T-cell (primary cell): ENCODE measurements at regions not wholly inside any gene's neighbourhood (a gene's known extent, or its start where the extent isn't known, plus 50 kb on each side); places are given as distances from the start of the nearest gene placed in this dataset.
"Not testable (repeated sequence)": the region's sequence is repeated elsewhere in the genome, so short reads cannot be mapped to it uniquely, and the experiment has no call there.

ENCODE experiments used
- ATAC-seq, 4 experiments: fragments of 200-7000 bp in 3 of 4; fragments of 150-1000 bp in 1 of 4; cut with Tn5 transposase; replicated peaks in 1 of 4; 1 replicate in 3 of 4; 2 replicates in 1 of 4; pipeline ENCODE4 v1.10.0; 2021; ENCODE audit warnings: moderate library complexity in 3 of 4, mild to moderate bottlenecking in 2 of 4, moderate number of reproducible peaks in 1 of 4
- CTCF ChIA-PET, 2 donors: fragments of 300-600 bp; sonication (Branson Sonifier 250); formaldehyde crosslinking; loops; one replicate each; lab custom pipeline; 2022; ENCODE audit warnings: antibody characterized with exemption in 2 of 2; lab: Charles Lee
- POLR2A ChIA-PET, 2 donors: fragments of 300-600 bp; sonication (Branson Sonifier 250); formaldehyde crosslinking; loops; one replicate each; lab custom pipeline; 2022; ENCODE audit warnings: antibody characterized with exemption in 2 of 2; lab: Charles Lee
- DNase-seq, 35 experiments: peaks; one replicate each; pipeline versions ENCODE4 v3.0.0 to v3.0.0-alpha.2; 2013 to 2023
- H3K27ac ChIP-seq: one replicate; pipeline ENCODE4 v1.5.1; 2013; ENCODE audit warnings: low read length
- H3K27me3 ChIP-seq, 2 experiments: replicated peaks in 1 of 2; 1 replicate in 1 of 2; 2 replicates in 1 of 2; pipeline versions ENCODE4 v1.6.1 to v1.7.0; 2013; ENCODE audit warnings: low read length in 1 of 2, mixed read lengths in 1 of 2; ENCODE audit not compliant: control insufficient read depth in 2 of 2, insufficient read depth in 2 of 2; ENCODE audit errors: extremely low read depth in 1 of 2
- H3K36me3 ChIP-seq, 2 donors: 1 replicate in 1 of 2; 2 replicates in 1 of 2; pipeline versions ENCODE4 v1.6.1 to v1.7.0; 2013; ENCODE audit warnings: low read length in 1 of 2; ENCODE audit not compliant: control insufficient read depth in 2 of 2, insufficient read depth in 1 of 2; ENCODE audit errors: extremely low read depth in 1 of 2
- H3K4me1 ChIP-seq, 2 experiments: 1 replicate in 1 of 2; 2 replicates in 1 of 2; pipeline versions ENCODE4 v1.6.1 to v1.7.0; 2013; ENCODE audit warnings: low read length in 2 of 2, mixed read lengths in 1 of 2; ENCODE audit not compliant: insufficient read depth in 2 of 2, control insufficient read depth in 1 of 2; ENCODE audit errors: extremely low read depth in 1 of 2
- H3K4me3 ChIP-seq, 2 donors: 1 replicate in 1 of 2; 2 replicates in 1 of 2; pipeline versions ENCODE4 v1.5.1 to v1.7.0; 2013; ENCODE audit warnings: mild to moderate bottlenecking in 2 of 2, low read length in 1 of 2, moderate library complexity in 1 of 2; ENCODE audit not compliant: control insufficient read depth in 1 of 2; ENCODE audit errors: extremely low read depth in 1 of 2
- H3K9me3 ChIP-seq: 2 replicates; pipeline ENCODE4 v1.7.0; 2013
- H3K27ac Mint-ChIP-seq, 2 donors: one replicate each; pipeline ENCODE4 v1.8.0; 2020 to 2021; ENCODE audit warnings: mild to moderate bottlenecking in 2 of 2, mixed read lengths in 2 of 2
- H3K27me3 Mint-ChIP-seq, 2 donors: one replicate each; pipeline ENCODE4 v1.8.0; 2021 to 2022; ENCODE audit warnings: mixed read lengths in 2 of 2
- H3K36me3 Mint-ChIP-seq: one replicate; pipeline ENCODE4 v1.8.0; 2021; ENCODE audit warnings: mixed read lengths
- H3K4me1 Mint-ChIP-seq, 3 donors: one replicate each; pipeline ENCODE4 v1.8.0; 2020 to 2022; ENCODE audit warnings: mixed read lengths in 3 of 3, mild to moderate bottlenecking in 1 of 3
- H3K4me3 Mint-ChIP-seq, 3 donors: one replicate each; pipeline ENCODE4 v1.8.0; 2020 to 2022; ENCODE audit warnings: mild to moderate bottlenecking in 3 of 3, mixed read lengths in 3 of 3, moderate library complexity in 3 of 3
- H3K9me3 Mint-ChIP-seq, 3 donors: one replicate each; pipeline ENCODE4 v1.8.0; 2020 to 2022; ENCODE audit warnings: mixed read lengths in 3 of 3
- WGBS: methylation state at CpG from one replicate; pipeline ENCODE4 v1.1.5; 2013; ENCODE audit warnings: missing lambda C conversion rate; ENCODE audit not compliant: insufficient coverage; 5-methylcytosine and 5-hydroxymethylcytosine counted together

DNA sequence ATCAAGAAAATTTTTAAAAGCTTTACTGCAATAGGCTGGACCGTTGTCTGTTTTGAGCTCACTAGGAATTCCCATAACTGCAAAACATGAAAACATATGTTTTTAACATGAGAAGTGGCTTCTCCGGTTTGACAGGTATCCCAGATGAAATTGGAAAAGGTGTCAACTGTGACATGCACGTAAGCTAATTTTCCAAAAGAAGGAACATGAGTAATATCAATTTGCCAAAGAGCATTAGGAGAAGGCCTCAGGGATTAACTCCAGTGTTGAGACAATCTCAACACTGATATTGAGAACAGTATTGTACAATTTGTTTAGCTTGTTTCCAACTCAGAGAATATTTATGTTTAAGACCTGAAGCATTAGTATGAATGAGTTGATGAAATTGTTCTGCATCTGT, 215.5 kb upstream of the KCNN2 start:
- Histone ChIP-seq H3K27me3 (no peaks in the 10 kb centered on the region), H3K27ac (no peak overlapping the region), H3K9me3 (no peaks in the 10 kb centered on the region), H3K4me1 (no peaks in the 10 kb centered on the region), H3K36me3 (no peaks in the 10 kb centered on the region), H3K4me3 (no peak overlapping the region)
- 100% methylated on average over 2 of the region's 3 CpGs for WGBS
- H3K27me3 Mint-ChIP-seq, result no peaks in the 10 kb centered on the region
- ATAC-seq (no peak), DNase-seq (no peak)
- no peaks in the 10 kb centered on the region for H3K36me3 Mint-ChIP-seq
- POLR2A ChIA-PET, result no interaction called here
- H3K4me1 Mint-ChIP-seq, result no peaks in the 10 kb centered on the region
- CTCF ChIA-PET, result no interaction called here
- no peak overlapping the region for H3K4me3 Mint-ChIP-seq
- H3K9me3 Mint-ChIP-seq, result peaks cover 23 to 32% (median 32%) of the 10 kb centered on the region in 3 donors
- no peak overlapping the region for H3K27ac Mint-ChIP-seq

DNA sequence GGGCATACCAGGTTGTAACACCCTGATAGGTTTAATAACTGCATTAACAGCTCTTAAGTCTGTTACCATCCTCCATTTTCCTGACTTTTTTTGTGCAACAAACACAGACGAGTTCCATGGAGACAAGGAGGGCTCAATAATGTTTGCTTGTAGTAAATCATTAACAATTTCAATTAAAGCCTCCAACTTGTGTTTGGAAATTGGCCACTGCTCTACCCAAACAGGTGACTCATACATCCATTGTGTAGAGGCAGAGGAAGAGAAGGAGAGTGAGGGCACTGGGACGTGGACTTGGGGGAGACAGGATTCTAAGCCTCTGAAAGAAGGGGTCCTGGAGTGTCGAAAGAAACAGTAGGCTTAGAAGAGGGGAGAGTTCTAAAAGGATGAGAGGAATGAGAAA, 213.6 kb upstream of the KCNN2 start:
- H3K4me3 ChIP-seq, result no peak overlapping the region
- DNase-seq (no peak), ATAC-seq (no peak)
- no peaks in the 10 kb centered on the region for H3K4me1 ChIP-seq
- Mint-ChIP-seq H3K9me3 (peaks cover 23 to 41% (median 36%) of the 10 kb centered on the region in 3 donors), H3K4me3 (no peak overlapping the region), H3K27me3 (no peaks in the 10 kb centered on the region), H3K4me1 (no peaks in the 10 kb centered on the region), H3K36me3 (no peaks in the 10 kb centered on the region), H3K27ac (no peak overlapping the region)
- H3K9me3 ChIP-seq, result no peaks in the 10 kb centered on the region
- 67% methylated on average over 1 of the region's 3 CpGs for WGBS
- POLR2A ChIA-PET, result no interaction called here
- CTCF ChIA-PET, result no interaction called here
- H3K27me3 ChIP-seq, result no peaks in the 10 kb centered on the region
- H3K36me3 ChIP-seq, result no peaks in the 10 kb centered on the region
- H3K27ac ChIP-seq, result no peak overlapping the region

DNA sequence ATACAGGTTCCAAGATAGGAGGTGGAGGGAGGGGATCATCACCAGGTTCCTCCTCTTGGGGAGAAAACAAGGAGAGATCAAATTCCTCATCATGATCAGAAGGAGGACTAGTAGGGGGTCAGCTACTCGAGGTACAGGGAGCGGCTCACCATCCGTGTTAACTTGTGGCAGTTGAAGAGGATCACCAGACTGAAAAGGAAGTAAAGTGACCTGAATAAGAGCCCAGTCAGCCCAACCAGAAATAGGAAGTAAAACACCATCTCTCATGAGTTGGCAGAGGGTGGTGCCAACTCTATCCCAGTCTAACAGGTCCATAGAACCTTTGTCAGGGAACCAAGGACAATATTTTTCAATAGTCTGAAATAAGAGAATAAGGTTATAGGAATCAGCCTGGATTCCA, 213.1 kb upstream of the KCNN2 start:
- DNase-seq, result not testable (repeated sequence)

DNA sequence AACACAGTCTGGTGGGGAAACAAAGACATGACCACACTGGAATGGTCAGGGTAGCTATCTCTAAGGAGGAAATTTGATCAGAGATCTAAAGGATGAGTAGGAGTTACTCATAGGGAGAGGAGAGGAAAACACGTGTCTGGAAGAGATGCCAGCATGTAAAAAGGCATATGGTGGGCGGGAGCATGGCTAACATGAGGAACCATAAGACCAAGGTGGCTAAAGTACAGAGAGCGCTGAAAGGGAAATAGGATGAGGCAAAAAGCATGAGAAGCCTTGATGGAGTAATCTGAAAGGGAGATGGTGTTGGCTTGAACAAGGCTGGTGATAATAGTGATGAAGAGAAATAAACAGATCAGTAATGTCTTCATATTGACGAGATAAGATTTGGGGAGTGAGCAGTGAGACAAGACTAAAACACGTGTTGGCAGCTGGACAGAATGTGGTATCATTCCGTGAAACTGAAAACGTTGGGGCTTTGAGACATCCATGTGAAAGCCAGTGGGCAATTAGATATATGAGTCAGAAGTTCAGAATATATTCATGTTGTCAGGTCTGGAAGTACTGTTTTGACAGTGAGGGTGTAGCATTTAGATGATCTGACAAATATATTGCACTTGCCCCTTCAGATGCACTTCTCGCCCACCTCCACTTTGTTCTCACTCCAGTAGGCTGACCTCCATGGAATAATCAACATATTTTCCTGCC, 209.1 kb upstream of the KCNN2 start:
- H3K4me3 Mint-ChIP-seq, result no peak overlapping the region
- no peaks in the 10 kb centered on the region for H3K27me3 ChIP-seq
- DNase-seq, result no peak
- ChIA-PET CTCF (no interaction called here), POLR2A (no interaction called here)
- H3K4me3 ChIP-seq, result no peak overlapping the region
- H3K4me1 ChIP-seq, result no peaks in the 10 kb centered on the region
- no peaks in the 10 kb centered on the region for H3K36me3 Mint-ChIP-seq
- peaks cover 17 to 60% (median 38%) of the 10 kb centered on the region in 3 donors for H3K9me3 Mint-ChIP-seq
- WGBS, result 66% methylated on average over 7 of the region's 8 CpGs
- no peaks in the 10 kb centered on the region for H3K36me3 ChIP-seq
- no peaks in the 10 kb centered on the region for H3K9me3 ChIP-seq
- no peak overlapping the region for H3K27ac Mint-ChIP-seq
- ATAC-seq, result no peak
- H3K27ac ChIP-seq, result no peak overlapping the region
- no peaks in the 10 kb centered on the region for H3K4me1 Mint-ChIP-seq
- H3K27me3 Mint-ChIP-seq, result no peaks in the 10 kb centered on the region

More for the DNA sequence above, 213.1 kb upstream of the KCNN2 start:
- ATAC-seq, H3K4me3 ChIP-seq, H3K36me3 Mint-ChIP-seq, H3K9me3 ChIP-seq, H3K27ac Mint-ChIP-seq, POLR2A ChIA-PET, H3K27me3 Mint-ChIP-seq, H3K4me1 Mint-ChIP-seq, H3K4me3 Mint-ChIP-seq, H3K27me3 ChIP-seq, H3K36me3 ChIP-seq, H3K4me1 ChIP-seq, H3K27ac ChIP-seq, CTCF ChIA-PET: not testable (repeated sequence)
- WGBS, result no CpG with 5 or more reads among the region's 3 CpGs
- peaks cover 23 to 41% (median 39%) of the 10 kb centered on the region in 3 donors for H3K9me3 Mint-ChIP-seq

DNA sequence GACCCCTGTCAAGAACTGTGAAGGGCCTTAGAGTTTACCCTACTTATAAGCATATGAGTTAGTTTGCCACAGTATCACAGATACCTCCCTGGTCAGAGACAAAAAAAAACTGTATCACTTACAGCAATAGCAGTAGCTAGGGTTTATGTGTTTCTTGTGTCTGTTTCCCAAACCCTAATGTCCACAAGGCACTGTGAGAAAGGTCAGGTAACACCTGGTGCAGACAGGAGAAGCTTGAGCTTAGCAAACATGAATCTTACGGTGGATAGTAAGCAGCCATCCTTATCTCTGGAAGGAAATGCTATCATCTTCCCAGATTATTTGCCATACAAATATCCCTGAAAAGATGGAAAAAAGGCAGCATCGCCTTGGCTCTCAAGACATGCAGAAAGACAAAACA, 208.5 kb upstream of the KCNN2 start:
- POLR2A ChIA-PET, result no interaction called here
- no CpG with 5 or more reads among the region's 2 CpGs for WGBS
- H3K4me3 Mint-ChIP-seq, result no peak overlapping the region

DNA sequence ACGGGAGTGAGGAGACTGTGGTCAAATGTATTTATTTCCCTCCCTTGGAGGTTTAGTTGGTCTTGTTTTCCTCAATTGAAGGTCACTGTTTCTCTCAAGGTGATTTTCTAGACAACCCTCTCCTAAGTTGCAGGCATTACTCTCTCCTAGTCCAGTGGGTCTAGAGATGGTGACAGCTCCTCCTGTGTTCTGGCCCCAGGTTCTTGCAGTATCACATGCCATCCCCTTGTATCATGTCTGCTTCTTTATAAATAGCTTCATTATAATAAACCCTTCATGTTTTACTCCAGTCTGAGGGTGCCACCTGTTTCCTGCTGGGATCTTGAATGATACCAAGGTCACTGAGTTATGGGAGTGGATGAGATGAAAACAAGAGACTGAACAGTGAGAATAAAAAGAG, 208.0 kb upstream of the KCNN2 start:
- no peaks in the 10 kb centered on the region for H3K27me3 ChIP-seq
- H3K36me3 ChIP-seq, result no peaks in the 10 kb centered on the region
- Mint-ChIP-seq H3K27me3 (no peaks in the 10 kb centered on the region), H3K9me3 (peaks cover 17 to 51% (median 31%) of the 10 kb centered on the region in 3 donors), H3K36me3 (no peaks in the 10 kb centered on the region), H3K4me3 (no peak overlapping the region), H3K27ac (no peak overlapping the region), H3K4me1 (no peaks in the 10 kb centered on the region)
- CTCF ChIA-PET, result no interaction called here
- H3K9me3 ChIP-seq, result no peaks in the 10 kb centered on the region
- H3K27ac ChIP-seq, result no peak overlapping the region
- H3K4me3 ChIP-seq, result no peak overlapping the region
- no peaks in the 10 kb centered on the region for H3K4me1 ChIP-seq
- POLR2A ChIA-PET, result no interaction called here
- no CpG with 5 or more reads among the region's 1 CpG for WGBS
- DNase-seq (no peak), ATAC-seq (no peak)

More for the DNA sequence above, 208.5 kb upstream of the KCNN2 start:
- Histone ChIP-seq H3K27ac (no peak overlapping the region), H3K4me1 (no peaks in the 10 kb centered on the region), H3K36me3 (no peaks in the 10 kb centered on the region), H3K4me3 (no peak overlapping the region), H3K27me3 (no peaks in the 10 kb centered on the region), H3K9me3 (no peaks in the 10 kb centered on the region)
- no peak for ATAC-seq
- Mint-ChIP-seq H3K4me1 (no peaks in the 10 kb centered on the region), H3K27ac (no peak overlapping the region), H3K9me3 (peaks cover 17 to 56% (median 34%) of the 10 kb centered on the region in 3 donors), H3K36me3 (no peaks in the 10 kb centered on the region), H3K27me3 (no peaks in the 10 kb centered on the region)
- CTCF ChIA-PET, result no interaction called here
- DNase-seq, result no peak

DNA sequence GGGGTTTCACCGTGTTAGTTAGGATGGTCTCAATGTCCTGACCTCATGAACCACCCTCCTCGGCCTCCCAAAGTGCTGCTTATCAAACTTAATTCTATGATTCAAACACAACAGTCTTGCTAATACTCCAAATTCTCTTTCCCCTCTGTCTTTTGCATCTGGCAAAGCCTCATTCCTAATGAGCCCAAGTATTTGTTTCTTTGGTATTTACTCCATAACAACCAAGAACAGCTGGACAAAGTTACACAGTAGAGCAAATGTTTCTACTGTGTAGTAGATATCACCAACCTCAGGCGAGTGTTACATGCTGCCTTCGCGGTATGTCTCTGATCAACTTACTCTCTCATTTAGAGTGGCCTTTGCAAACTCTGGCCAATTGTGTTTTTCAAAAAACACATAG, 195.8 kb upstream of the KCNN2 start:
- H3K4me3 ChIP-seq, result no peak overlapping the region
- ChIA-PET POLR2A (no interaction called here), CTCF (no interaction called here)
- Mint-ChIP-seq H3K9me3 (peaks cover 14 to 33% (median 19%) of the 10 kb centered on the region in 3 donors), H3K36me3 (no peaks in the 10 kb centered on the region), H3K4me1 (no peaks in the 10 kb centered on the region), H3K4me3 (no peak overlapping the region), H3K27me3 (no peaks in the 10 kb centered on the region), H3K27ac (no peak overlapping the region)
- ATAC-seq (no peak), DNase-seq (no peak)
- H3K36me3 ChIP-seq, result no peaks in the 10 kb centered on the region
- no peaks in the 10 kb centered on the region for H3K27me3 ChIP-seq
- WGBS, result 83% methylated on average over 1 of the region's 5 CpGs
- no peak overlapping the region for H3K27ac ChIP-seq
- no peaks in the 10 kb centered on the region for H3K4me1 ChIP-seq
- H3K9me3 ChIP-seq, result no peaks in the 10 kb centered on the region
